Progenitor cell of endocrine pancreas (in vitro differentiated cells): ENCODE measurements at regions not wholly inside any gene's neighbourhood (a gene's known extent, or its start where the extent isn't known, plus 50 kb on each side); places are given as distances from the start of the nearest gene placed in this dataset.

Experiments used
- DNase-seq: peaks from one replicate; pipeline ENCODE4 v3.0.0; 2021; ENCODE audit warnings: low spot score; ENCODE audit not compliant: unreplicated experiment
- H3K27ac Mint-ChIP-seq: 2 replicates; pipeline ENCODE4 v1.8.0; 2021; ENCODE audit warnings: mild to moderate bottlenecking, moderate library complexity, mixed read lengths
- H3K27me3 Mint-ChIP-seq: 2 replicates; pipeline ENCODE4 v1.8.0; 2021; ENCODE audit warnings: mixed read lengths
- H3K36me3 Mint-ChIP-seq: 2 replicates; pipeline ENCODE4 v1.8.0; 2022; ENCODE audit warnings: mixed read lengths; ENCODE audit not compliant: insufficient read depth
- H3K4me1 Mint-ChIP-seq: 2 replicates; pipeline ENCODE4 v1.8.0; 2021; ENCODE audit warnings: low read depth, mixed read lengths
- H3K4me3 Mint-ChIP-seq: 2 replicates; pipeline ENCODE4 v1.8.0; 2021; ENCODE audit warnings: low read depth, mild to moderate bottlenecking, moderate library complexity, mixed read lengths
- H3K9me3 Mint-ChIP-seq: 2 replicates; pipeline ENCODE4 v1.8.0; 2021; ENCODE audit warnings: low read depth, mixed read lengths
- CTCF ChIP-seq: fragments of 200-600 bp; sonication (generic); IDR thresholded peaks from one replicate; pipeline ENCODE4 v1.5.0; 2021; ENCODE audit warnings: antibody characterized with exemption, mild to moderate bottlenecking; ENCODE audit not compliant: unreplicated experiment

GRCh38 chr5:116658830-116659229 lies 84.2 kb upstream of the SEMA6A start:
- Mint-ChIP-seq H3K27me3 (no peaks in the 10 kb centered on the region), H3K27ac (no peak overlapping the region), H3K36me3 (peaks cover 2% of the 10 kb centered on the region), H3K4me3 (no peak overlapping the region), H3K4me1 (peaks cover 11% of the 10 kb centered on the region), H3K9me3 (no peaks in the 10 kb centered on the region)
- TF ChIP-seq CTCF: no peak
- no peak for DNase-seq

DNA sequence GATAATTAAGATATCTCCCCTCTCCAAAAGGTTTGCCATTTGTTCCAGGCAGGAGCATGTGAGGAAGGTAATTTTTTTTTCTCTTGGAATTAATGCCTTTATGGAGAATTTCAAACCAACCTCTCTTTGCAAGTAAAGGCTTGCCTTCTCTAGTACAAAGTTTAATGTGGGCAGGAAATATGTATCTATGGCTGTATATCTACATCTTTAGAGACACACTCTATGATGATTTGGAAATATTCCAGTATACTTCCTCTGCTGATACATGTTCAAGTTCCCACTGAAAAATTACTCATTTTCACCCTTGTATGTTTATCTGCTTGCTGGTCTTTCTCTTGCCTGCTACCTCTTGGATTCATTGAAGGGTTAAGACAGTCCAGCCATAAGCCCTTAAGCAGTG lies 83.5 kb upstream of the SEMA6A start:
- no peak for DNase-seq
- peaks cover 2% of the 10 kb centered on the region for H3K36me3 Mint-ChIP-seq
- no peak overlapping the region for H3K4me3 Mint-ChIP-seq
- no peaks in the 10 kb centered on the region for H3K9me3 Mint-ChIP-seq
- H3K27ac Mint-ChIP-seq: no peak overlapping the region
- TF ChIP-seq CTCF: no peak
- peaks cover 6% of the 10 kb centered on the region for H3K4me1 Mint-ChIP-seq
- no peaks in the 10 kb centered on the region for H3K27me3 Mint-ChIP-seq

GRCh38 chr5:116655431-116655830 lies 80.8 kb upstream of the SEMA6A start:
- Mint-ChIP-seq H3K36me3 (no peaks in the 10 kb centered on the region), H3K27ac (no peak overlapping the region), H3K27me3 (peaks cover 3% of the 10 kb centered on the region), H3K4me3 (no peak overlapping the region), H3K4me1 (peaks cover 4% of the 10 kb centered on the region), H3K9me3 (no peaks in the 10 kb centered on the region)
- DNase-seq: no peak
- no peak for TF ChIP-seq CTCF

- peaks cover 4% of the 10 kb centered on the region for H3K4me1 Mint-ChIP-seq
- H3K4me3 Mint-ChIP-seq: no peak overlapping the region
- H3K27ac Mint-ChIP-seq: no peak overlapping the region
- H3K9me3 Mint-ChIP-seq: no peaks in the 10 kb centered on the region
- TF ChIP-seq CTCF: no peak
- H3K36me3 Mint-ChIP-seq: no peaks in the 10 kb centered on the region
- H3K27me3 Mint-ChIP-seq: peaks cover 3% of the 10 kb centered on the region
- no peak for DNase-seq
Measured at GRCh38 chr5:116654925-116655324, 80.3 kb upstream of the SEMA6A start.

- peaks cover 3% of the 10 kb centered on the region for H3K27me3 Mint-ChIP-seq
- no peak for DNase-seq
- H3K9me3 Mint-ChIP-seq: no peaks in the 10 kb centered on the region
- no peak overlapping the region for H3K27ac Mint-ChIP-seq
- no peak overlapping the region for H3K4me3 Mint-ChIP-seq
- no peaks in the 10 kb centered on the region for H3K36me3 Mint-ChIP-seq
- no peak for TF ChIP-seq CTCF
- peaks cover 4% of the 10 kb centered on the region for H3K4me1 Mint-ChIP-seq
Measured at GRCh38 chr5:116652903-116653302, 78.3 kb upstream of the SEMA6A start.
